ENCODE measurements at regions not wholly inside any gene's neighbourhood (a gene's known extent, or its start where the extent isn't known, plus 50 kb on each side); places are given as distances from the start of the nearest gene placed in this dataset.

GRCh38 chr10:60453036-60453435, 63.4 kb upstream of the ANK3 start:
- no peak overlapping the region for H3K4me3 ChIP-seq
- H3K27ac ChIP-seq = no peak overlapping the region

GRCh38 chr10:60450291-60450690, 60.6 kb upstream of the ANK3 start:
- no peak overlapping the region for H3K4me3 ChIP-seq
- no peak overlapping the region for H3K27ac ChIP-seq

- Histone ChIP-seq H3K27ac (no peak overlapping the region), H3K4me3 (no peak overlapping the region)
Observed at GRCh38 chr10:60448246-60448645, 58.6 kb upstream of the ANK3 start.

- H3K27ac ChIP-seq = no peak overlapping the region
Observed at GRCh38 chr10:60446851-60447250, 57.2 kb upstream of the ANK3 start.

GRCh38 chr10:60446070-60446833, 56.6 kb upstream of the ANK3 start:
- no peak overlapping the region for H3K4me3 ChIP-seq
- no peak overlapping the region for H3K27ac ChIP-seq

More at GRCh38 chr10:60446851-60447250, 57.2 kb upstream of the ANK3 start:
- no peak overlapping the region for H3K4me3 ChIP-seq

- no peak overlapping the region for H3K4me3 ChIP-seq
- no peak overlapping the region for H3K27ac ChIP-seq
Observed at GRCh38 chr10:60444494-60445064, 54.9 kb upstream of the ANK3 start.

- Histone ChIP-seq H3K4me3 (no peak overlapping the region), H3K27ac (no peak overlapping the region)
Observed at GRCh38 chr10:60443346-60443745, 53.7 kb upstream of the ANK3 start.

- no peak overlapping the region for H3K27ac ChIP-seq
- no peak overlapping the region for H3K4me3 ChIP-seq
Observed at GRCh38 chr10:60441515-60441914, 51.8 kb upstream of the ANK3 start.

GRCh38 chr10:60439641-60440040, 50.0 kb upstream of the ANK3 start:
- Histone ChIP-seq H3K4me3 (no peak overlapping the region), H3K27ac (no peak overlapping the region)

All from skin epidermis (tissue), 12 donors.